Sigmoid colon (tissue), 4 donors: ENCODE measurements at regions not wholly inside any gene's neighbourhood (a gene's known extent, or its start where the extent isn't known, plus 50 kb on each side); places are given as distances from the start of the nearest gene placed in this dataset.

Experiments
- EP300 ChIP-seq, 4 donors: sonication (generic); formaldehyde crosslinking; IDR thresholded peaks; one replicate each; pipeline ENCODE4 v1.6.1; 2017; ENCODE audit warnings: antibody characterized with exemption in 4 of 4
- POLR2A ChIP-seq, 2 donors: fragments of 450-650 bp; IDR thresholded peaks; one replicate each; pipeline ENCODE4 v1.6.1; 2016; ENCODE audit warnings: antibody characterized with exemption in 2 of 2, mild to moderate bottlenecking in 2 of 2, moderate library complexity in 2 of 2
- TF ChIP-seq, protein P1 (sequence below), 4 experiments: fragments of 450-650 bp in 3 of 4; fragments of 200-600 bp in 1 of 4; IDR thresholded peaks; one replicate each; pipeline ENCODE4 v1.5.1; 2016 to 2019; ENCODE audit warnings: antibody characterized with exemption in 4 of 4, mild to moderate bottlenecking in 3 of 4, moderate library complexity in 2 of 4

DNA sequence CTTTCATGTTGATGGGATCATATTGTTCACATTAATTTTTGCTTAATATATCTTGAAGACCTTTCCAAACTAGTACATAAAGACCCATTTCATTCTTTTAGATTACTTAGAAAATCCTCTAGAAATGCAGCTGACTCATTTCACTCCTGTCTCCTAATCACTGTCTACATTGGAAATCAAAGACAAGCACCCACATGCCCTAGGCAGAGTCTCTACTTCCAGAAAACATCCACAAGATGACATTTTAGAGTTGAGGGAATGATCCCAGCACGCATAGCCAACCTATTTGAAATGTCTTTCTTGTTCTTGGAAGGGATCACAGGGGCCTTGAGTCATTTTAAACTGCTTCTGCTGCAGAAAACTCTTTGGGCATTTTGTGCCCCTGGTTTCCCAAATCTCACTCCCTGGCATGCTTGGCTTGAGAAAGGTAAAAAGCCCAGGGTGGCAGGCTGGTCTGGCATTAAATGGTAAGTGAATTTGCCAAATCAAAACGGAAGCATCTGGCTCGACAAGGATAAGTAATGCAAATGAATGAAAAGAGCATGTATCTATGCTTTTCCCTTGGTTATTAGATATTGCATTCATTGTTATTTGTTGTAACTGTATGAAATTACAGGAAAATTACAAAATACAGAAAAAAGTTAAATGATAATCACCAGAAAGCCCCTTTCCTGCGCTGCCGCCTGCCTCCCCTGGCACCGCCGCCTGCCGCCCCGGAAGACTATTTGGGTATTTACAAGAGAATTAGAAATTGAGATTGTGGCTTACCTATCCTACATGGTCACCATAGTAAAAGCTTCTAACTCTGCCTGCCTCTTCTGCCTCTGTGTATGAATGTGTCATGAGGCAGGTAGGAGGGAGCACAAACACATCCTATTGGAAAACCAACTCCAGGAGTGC lies 225.3 kb downstream of the PTEN start:
- TF ChIP-seq, protein P1, sequence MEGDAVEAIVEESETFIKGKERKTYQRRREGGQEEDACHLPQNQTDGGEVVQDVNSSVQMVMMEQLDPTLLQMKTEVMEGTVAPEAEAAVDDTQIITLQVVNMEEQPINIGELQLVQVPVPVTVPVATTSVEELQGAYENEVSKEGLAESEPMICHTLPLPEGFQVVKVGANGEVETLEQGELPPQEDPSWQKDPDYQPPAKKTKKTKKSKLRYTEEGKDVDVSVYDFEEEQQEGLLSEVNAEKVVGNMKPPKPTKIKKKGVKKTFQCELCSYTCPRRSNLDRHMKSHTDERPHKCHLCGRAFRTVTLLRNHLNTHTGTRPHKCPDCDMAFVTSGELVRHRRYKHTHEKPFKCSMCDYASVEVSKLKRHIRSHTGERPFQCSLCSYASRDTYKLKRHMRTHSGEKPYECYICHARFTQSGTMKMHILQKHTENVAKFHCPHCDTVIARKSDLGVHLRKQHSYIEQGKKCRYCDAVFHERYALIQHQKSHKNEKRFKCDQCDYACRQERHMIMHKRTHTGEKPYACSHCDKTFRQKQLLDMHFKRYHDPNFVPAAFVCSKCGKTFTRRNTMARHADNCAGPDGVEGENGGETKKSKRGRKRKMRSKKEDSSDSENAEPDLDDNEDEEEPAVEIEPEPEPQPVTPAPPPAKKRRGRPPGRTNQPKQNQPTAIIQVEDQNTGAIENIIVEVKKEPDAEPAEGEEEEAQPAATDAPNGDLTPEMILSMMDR (IDR thresholded peaks at IDR 0.05), result no peak
- TF ChIP-seq POLR2A (IDR thresholded peaks at IDR 0.05) (no peak), EP300 (IDR thresholded peaks at IDR 0.05) (no peak)
